IPS-NIHi11 (cell line): ENCODE measurements at regions not wholly inside any gene's neighbourhood (a gene's known extent, or its start where the extent isn't known, plus 50 kb on each side); places are given as distances from the start of the nearest gene placed in this dataset.

Experiments used
- DNase-seq: peaks from one replicate; pipeline ENCODE4 v3.0.0; 2012; ENCODE audit warnings: mixed read lengths, low spot score

DNA sequence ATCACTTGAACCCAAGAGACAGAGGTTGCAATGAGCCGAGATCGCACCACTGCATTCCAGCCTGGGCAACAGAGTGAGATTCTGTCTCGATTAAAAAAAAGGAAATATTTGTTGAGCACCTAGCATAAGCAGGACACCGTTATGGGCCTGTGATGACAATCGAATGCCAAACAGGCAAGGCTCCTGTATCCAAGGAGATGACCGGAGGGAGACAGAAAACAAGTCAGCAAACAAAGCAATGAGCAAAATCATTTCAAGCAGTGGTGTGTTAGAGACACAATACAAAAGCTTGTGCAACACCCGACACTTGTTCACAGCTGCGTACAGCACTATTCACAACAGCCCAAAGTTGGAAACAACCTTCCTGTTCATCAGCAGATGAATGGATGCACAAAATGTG, 87.1 kb upstream of the CPEB4 start:
- DNase-seq = no peak

DNA sequence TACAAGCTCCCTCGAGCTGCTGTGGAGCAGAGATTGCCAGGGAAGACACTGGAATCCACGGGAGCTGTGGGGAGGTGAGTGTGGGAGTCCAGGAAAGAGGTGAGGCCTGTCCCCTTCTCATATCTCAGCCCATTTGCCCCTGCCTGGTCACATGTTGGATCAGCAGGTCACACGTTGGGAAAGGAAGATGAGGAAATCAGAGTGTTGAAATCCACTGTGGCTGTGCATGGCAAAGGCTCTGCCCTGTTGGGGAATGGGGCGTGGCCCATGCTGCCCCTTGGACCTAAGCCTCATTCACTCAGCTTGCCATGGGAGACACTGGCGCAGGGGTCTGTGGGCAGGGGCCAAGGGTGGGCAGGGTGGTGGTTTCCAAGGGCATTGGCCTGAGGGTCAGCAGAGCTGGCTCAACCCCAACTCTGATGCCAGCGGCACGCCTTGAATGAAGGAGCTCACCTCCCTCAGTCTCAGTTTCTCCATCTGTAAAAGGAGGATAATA, 85.4 kb upstream of the CPEB4 start:
- no peak for DNase-seq

GRCh38 chr5:173804579-173804978, 83.6 kb upstream of the CPEB4 start:
- DNase-seq = no peak

- no peak for DNase-seq
These were observed 81.7 kb upstream of the CPEB4 start for GRCh38 chr5:173806270-173807035.

DNA sequence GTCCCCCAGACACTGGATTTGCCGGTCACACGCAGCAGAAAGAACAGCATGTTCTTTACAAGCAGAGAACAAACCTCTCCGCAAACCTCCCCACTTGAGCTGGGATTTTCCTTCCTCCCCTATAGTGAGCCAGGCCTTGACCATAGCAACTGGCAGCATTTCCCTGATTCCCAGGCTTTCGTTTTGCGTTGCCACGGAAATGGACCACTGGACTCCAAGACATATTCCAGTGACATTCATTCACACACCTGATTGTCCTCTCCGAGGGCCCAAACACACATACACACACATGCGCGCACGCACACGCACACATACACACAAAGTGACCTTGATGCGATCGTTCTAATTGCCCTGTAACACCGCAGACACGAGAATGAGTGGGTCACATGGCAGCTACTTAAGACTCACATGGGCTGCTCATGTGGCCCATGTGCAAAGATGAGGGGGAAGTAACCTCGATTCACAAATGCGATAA, 80.9 kb upstream of the CPEB4 start:
- no peak for DNase-seq

DNA sequence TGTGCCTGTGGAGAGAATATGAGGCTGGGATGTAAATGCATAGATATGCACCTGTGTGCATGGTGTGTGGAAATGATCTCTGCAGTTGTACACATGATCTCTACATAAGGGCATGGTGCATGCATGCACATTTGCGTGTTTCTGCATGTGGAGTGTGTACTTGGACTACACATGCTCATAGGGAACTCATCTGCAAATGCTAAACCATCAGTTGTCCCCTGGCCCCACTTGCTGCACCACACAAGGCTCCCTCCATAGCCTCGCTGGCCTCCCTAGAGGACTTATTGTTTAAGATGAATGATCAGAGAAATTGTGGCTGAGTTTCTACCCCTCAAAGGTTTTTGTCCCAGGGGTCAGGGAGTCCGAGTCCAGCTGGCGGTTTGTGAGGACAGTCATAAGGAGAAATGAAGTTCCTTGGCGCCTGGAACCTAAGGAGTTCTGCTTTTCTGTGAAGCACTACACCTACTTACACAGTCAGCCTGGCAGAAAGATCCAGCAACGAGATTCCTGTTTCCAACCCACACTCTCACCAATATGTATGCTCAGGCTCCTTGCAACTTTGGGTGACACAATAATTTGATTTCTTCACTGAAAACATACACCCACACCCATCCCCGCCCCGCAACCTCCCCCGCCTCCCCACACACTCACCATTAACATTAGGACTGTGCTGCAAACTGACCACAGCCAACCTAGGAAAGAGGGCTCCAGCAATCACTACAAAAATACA, 79.9 kb upstream of the CPEB4 start:
- DNase-seq = no peak

- DNase-seq = no peak
These were observed 79.1 kb upstream of the CPEB4 start for GRCh38 chr5:173809014-173809413.

DNA sequence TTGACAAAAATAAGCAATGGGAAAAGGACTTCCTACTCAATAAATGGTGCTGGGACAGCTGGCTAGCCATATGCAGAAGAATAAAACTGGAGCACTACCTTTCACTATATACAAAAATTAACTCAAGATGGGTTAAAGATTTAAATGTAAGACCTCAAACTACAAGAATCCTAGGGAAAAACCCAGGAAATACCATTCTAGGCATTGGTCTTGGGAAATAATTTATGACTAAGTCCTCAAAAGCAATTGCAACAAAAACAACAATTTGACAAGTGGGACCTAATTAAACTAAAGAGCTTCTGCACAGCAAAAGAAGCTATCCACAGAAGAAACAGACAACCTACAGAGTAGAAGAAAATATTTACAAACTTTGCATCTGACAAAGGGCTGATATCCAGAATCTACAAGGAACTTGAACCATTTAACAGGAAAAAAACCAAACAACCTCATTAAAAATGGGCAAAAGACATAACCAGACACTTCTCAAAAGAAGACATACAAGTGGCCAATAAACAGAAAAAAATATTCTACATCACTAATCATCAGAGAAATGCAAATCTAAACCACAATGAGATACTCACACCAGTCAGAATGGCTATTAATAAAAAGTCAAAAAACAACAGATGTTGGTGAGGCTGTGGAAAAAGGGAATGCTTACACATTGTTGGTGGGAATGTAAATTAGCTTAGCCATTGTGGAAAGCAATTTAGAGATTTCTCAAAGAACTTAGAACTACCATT, 75.2 kb upstream of the CPEB4 start:
- DNase-seq = no peak

DNA sequence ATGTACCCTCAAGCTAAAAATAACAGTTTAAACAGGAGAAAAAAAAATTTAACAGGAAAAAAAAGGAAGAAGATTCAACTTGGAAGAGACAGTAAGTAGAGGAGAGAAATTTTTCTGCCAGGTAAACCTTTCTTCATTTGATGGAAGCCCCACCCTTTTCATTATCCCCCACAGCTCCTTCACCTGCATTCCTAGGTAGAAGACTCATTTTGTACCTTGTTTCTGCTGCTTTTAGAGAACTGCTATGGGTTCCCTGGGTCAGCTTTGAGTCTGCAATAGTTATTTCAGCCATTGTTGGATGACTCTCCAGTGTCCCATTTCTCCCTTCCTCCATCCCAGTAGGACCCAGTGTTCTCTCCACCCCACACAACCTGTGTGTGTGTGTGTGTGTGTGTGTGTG, 74.1 kb upstream of the CPEB4 start:
- DNase-seq = no peak

- no peak for DNase-seq
These were observed 72.6 kb upstream of the CPEB4 start for GRCh38 chr5:173815571-173815970.

DNA sequence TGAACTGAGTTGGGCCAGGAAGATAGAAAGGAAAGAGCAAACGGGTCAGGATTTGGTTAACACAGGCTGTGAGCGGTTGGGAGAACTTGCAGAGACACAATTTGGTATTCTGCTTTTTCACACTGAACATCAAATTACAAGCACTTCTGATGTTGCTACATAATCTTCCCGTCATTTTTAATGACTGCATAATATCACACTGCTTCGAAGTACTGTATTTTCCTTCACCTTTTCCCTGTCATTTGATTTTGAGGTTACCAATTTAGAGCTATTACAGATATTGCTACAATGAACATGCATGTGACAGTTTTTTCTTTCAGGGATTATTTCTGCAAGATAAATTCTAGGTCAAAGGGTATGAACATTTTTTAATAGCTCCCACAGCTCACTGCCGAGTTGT, 71.4 kb upstream of the CPEB4 start:
- DNase-seq = no peak

DNA sequence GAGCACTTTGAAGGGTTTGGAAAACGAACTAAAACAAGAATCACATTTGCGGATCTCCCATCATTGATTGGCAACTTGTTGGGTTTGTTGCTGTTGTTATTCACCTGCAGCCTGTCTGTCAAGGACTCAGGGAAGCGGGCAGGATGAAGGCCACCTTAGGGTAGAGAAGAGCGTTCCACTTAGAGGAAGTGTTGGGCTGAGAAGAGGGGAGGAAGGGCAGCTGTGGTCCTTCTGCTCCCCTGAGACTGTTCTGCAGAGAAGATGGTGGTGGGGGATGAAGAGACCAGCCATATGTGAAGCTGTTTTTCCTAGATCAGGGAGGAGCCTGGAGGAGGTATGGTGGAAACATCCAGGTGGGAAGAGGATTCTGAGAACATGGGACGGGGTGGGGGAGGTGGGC, 70.6 kb upstream of the CPEB4 start:
- no peak for DNase-seq

DNA sequence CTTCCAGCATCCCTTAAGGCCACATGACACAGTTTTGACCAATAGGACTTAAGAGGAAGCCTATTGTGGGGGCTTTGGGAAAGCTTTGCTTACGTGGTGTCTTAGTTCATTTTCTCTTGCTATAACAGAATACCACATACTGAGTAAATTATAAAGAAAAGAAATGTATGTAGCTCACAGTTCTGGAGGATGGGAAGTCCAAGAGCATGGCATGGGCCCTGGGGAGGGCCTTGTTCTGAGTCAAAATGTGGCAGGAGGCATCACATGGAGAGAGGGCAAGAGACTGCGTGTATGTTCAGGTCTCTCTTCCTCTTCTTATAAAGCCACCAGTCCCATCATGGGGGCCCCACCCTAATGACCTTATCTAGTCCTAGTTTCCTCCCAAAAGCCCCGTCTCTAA, 68.6 kb upstream of the CPEB4 start:
- DNase-seq = no peak

- DNase-seq = no peak
These were observed 64.9 kb upstream of the CPEB4 start for GRCh38 chr5:173823274-173823644.

DNA sequence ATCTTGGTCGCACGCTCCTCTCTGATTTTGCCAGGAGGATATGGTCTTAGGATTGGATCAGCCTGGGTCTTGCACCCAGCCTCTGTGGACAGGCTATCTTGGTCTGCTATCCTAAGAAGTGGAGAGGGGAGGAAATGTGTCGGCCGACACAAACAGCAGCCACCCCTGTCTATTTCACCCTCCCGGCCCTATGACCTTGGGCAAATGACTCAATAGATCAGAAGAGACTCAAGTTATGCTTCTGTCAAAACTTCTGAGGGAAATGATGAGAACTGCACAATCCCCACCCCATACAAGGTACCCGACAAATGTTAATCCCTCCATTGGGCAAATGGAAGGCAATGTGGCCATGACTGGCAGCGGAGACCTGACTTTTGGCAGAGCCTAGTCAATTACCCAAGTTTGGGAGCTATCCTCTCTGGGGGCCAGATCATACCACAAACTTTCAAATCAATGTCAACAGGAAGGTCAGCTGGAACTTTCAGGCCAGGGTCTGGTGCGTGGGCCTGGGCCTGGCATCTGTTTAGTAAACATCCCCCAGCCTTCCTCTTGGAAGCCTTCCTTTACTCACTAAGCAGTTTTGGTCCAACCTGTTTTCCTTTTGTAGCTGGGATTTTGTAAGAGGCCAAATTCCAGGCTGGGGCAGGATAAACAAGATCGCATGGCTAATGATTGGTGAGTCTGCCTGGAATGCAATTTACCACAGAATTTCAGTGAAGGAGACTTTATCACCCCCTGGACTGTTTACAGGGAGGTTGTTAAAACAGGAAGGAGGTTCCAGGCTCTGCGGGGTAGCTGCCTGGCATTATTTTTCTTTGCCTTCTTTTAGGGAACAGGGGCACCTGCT, 64.2 kb upstream of the CPEB4 start:
- peak; percentile 40 for DNase-seq

DNA sequence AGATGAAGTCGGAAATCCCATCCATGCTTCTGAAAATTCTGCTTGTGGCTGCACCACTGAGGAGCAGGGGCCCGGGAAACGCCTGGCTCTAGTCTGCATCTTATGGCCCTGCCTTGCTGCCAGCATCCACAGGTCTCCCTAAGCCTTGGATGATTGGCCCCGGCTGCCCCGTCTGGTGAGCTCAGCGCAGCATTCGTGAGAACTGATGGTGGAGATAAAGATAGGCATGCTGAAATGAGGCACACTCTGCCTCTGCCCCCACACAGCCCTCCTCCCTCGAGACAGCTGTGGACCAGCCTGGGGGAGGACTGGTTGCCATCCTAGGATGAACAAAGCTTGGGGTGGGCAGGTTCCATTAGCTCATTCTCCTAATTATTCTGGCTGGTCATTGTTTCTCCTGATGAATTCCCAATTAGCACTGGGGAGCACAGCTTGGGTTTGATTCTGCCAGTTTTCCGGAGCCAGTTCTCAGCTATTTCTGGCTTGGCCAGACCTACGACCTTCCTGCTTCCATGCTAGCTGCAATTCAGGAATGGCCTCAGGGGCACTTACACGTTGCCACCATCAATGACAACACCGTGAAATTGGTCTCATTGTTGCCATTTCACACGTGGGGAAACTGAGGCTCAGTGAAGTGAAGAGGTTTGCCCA, 62.8 kb upstream of the CPEB4 start:
- DNase-seq = no peak

- no peak for DNase-seq
These were observed 62.1 kb upstream of the CPEB4 start for GRCh38 chr5:173826086-173826427.

DNA sequence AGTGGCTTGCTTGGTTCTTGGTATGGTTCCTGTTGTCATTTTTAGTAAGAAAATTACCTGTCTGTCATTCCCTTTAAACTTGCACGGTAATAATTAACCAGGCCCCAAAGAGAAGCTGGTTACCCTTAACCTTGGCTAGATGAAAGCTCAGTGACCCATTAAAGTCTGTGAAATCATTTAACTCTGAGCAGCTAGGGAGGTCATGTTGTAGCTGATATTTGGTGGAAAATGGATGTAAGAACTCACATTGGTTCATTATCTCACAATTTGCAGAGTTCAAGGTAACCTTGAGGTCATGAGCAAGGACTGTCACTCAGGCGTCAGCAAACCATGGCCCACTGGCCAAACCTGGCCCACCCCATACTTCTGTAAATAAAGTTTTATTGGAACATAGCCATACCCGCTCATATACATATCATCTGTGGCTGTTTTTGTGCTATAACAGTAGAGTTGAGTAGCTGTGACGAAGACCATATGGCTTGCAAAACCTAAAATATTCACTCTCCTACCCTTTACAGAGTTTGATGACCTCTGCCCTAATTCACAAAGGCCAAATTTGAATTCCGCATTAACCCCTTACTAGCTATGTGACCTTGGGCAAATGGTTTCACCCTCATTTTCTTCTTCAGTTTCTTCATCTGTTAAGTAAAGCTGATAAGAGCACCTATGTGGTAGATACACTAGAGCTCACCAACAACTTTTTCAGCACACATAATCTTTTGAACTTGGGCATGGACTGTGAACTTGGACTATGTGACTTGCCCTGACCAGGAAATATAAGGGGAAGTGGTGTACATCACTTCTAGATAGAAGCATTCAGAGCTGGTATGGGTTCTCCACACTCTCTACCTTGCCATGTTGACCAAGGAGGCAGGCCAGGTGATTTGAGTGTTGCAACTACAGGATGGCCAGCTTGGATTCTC, 61.5 kb upstream of the CPEB4 start:
- DNase-seq = no peak

GRCh38 chr5:173828952-173829351, 59.2 kb upstream of the CPEB4 start:
- DNase-seq = no peak

- DNase-seq = no peak
These were observed 58.3 kb upstream of the CPEB4 start for GRCh38 chr5:173829826-173830225.
